ENCODE measurements at regions not wholly inside any gene's neighbourhood (a gene's known extent, or its start where the extent isn't known, plus 50 kb on each side); places are given as distances from the start of the nearest gene placed in this dataset.

GRCh38 chr4:23033796-23034195 is 341.1 kb downstream of the GBA3 start:
- TF ChIP-seq CTCF (IDR thresholded peaks at IDR 0.05) (no peak), EZH2 (IDR thresholded peaks at IDR 0.05; ENCODE audit: borderline replicate concordance, insufficient read depth, low read depth, low read length, poor library complexity, severe bottlenecking) (no peak)
